HCT116 (cell line): ENCODE measurements at regions not wholly inside any gene's neighbourhood (a gene's known extent, or its start where the extent isn't known, plus 50 kb on each side); places are given as distances from the start of the nearest gene placed in this dataset.

Source experiments
- ATAC-seq: fragments of 200-7000 bp; cut with Tn5 transposase; 2 replicates; pipeline ENCODE4 v1.9.1; 2020; ENCODE audit warnings: mild to moderate bottlenecking, moderate library complexity
- BruUV-seq: library from RNA; stranded (reverse); fragments of 400-500 nt; replicated peaks from 2 replicates; lab custom pipeline; 2021; lab: Mats Ljungman, UMichigan
- CTCF ChIA-PET: fragments of 300-600 bp; sonication (Branson Sonifier 250); formaldehyde crosslinking; loops from one replicate; lab custom pipeline; 2021; ENCODE audit warnings: antibody characterized with exemption; lab: Charles Lee
- POLR2A ChIA-PET: fragments of 300-600, 350-600 bp; sonication (Branson Sonifier 250); formaldehyde crosslinking; loops from one replicate; lab custom pipeline; 2021; ENCODE audit warnings: antibody characterized with exemption; lab: Charles Lee
- RAD21 ChIA-PET, 2 experiments: fragments of 300-600 bp; sonication (Branson Sonifier 250); formaldehyde crosslinking; loops; one replicate each; lab custom pipeline; 2023; ENCODE audit warnings: low total read pairs in 2 of 2; ENCODE audit not compliant: uncharacterized antibody in 2 of 2, unreplicated experiment in 2 of 2, low non-redundant PET in 1 of 2; lab: Charles Lee
- DNase-seq: peaks from one replicate; pipeline ENCODE4 v3.0.0-alpha.2; 2010; ENCODE audit warnings: low read depth, low spot score
- H2AFZ ChIP-seq: fragments of 200-600 bp; shearing (Covaris generic), sonication (generic); 2 replicates; pipeline ENCODE4 v1.6.1; 2017; ENCODE audit warnings: low read depth, mixed run types, mixed read lengths, antibody characterized with exemption, low read length; ENCODE audit not compliant: poor library complexity, severe bottlenecking
- H3K27ac ChIP-seq: 2 replicates; pipeline ENCODE4 v1.5.1; 2012; ENCODE audit warnings: low read depth, low read length
- H3K27me3 ChIP-seq: fragments of 200-600 bp; sonication (generic); 2 replicates; pipeline ENCODE4 v1.6.1; 2016; ENCODE audit warnings: mixed run types, low read length, mixed read lengths; ENCODE audit not compliant: insufficient read depth
- H3K36me3 ChIP-seq, 2 experiments: fragments of 200-500 bp in 1 of 2; fragments of 200-600 bp in 1 of 2; sonication (Bioruptor generic) in 1 of 2; sonication (generic) in 1 of 2; 2 replicates each; pipeline versions ENCODE4 v1.5.1 to v1.6.1; 2014 to 2016; ENCODE audit warnings: low read length in 2 of 2, inconsistent platforms in 1 of 2, mixed read lengths in 1 of 2, mixed run types in 1 of 2; ENCODE audit not compliant: insufficient read depth in 2 of 2, control insufficient read depth in 1 of 2
- H3K4me1 ChIP-seq, 2 experiments: fragments of 200-600 bp in 1 of 2; sonication (generic) in 1 of 2; 2 replicates each; pipeline versions ENCODE4 v1.5.1 to v1.6.1; 2012 to 2017; ENCODE audit warnings: low read length in 2 of 2, inconsistent platforms in 1 of 2, mild to moderate bottlenecking in 1 of 2, mixed read lengths in 1 of 2, mixed run types in 1 of 2, moderate library complexity in 1 of 2; ENCODE audit not compliant: insufficient read depth in 2 of 2, control insufficient read depth in 1 of 2
- H3K4me2 ChIP-seq: fragments of 200-600 bp; sonication (generic); 2 replicates; pipeline ENCODE4 v1.6.1; 2017; ENCODE audit warnings: mixed run types, low read length, mixed read lengths
- H3K4me3 ChIP-seq, 2 experiments: fragments of 200-600 bp in 1 of 2; sonication (generic) in 1 of 2; replicated peaks in 1 of 2; 2 replicates each; pipeline ENCODE4 v1.5.1; 2011 to 2016; ENCODE audit warnings: low read length in 2 of 2, control low read depth in 1 of 2, low read depth in 1 of 2, mild to moderate bottlenecking in 1 of 2, mixed read lengths in 1 of 2, mixed run types in 1 of 2
- H3K79me2 ChIP-seq: fragments of 200-600 bp; sonication (generic); 2 replicates; pipeline ENCODE4 v1.6.1; 2017; ENCODE audit warnings: mild to moderate bottlenecking, mixed run types, low read length, moderate library complexity, mixed read lengths; ENCODE audit not compliant: insufficient read depth
- H3K9ac ChIP-seq: fragments of 200-600 bp; sonication (generic); 2 replicates; pipeline ENCODE4 v1.6.1; 2016; ENCODE audit warnings: low read length, mixed read lengths
- H3K9me2 ChIP-seq: fragments of 200-600 bp; sonication (generic), shearing (Covaris generic); 2 replicates; pipeline ENCODE4 v1.6.1; 2017; ENCODE audit warnings: mixed run types, mild to moderate bottlenecking, moderate library complexity; ENCODE audit not compliant: insufficient read depth
- H3K9me3 ChIP-seq, 2 experiments: fragments of 200-500 bp in 1 of 2; fragments of 200-600 bp in 1 of 2; sonication (Bioruptor generic) in 1 of 2; sonication (generic) in 1 of 2; 2 replicates each; pipeline ENCODE4 v1.6.1; 2014 to 2017; ENCODE audit warnings: low read length in 2 of 2, mixed read lengths in 2 of 2, inconsistent platforms in 1 of 2, low read depth in 1 of 2, mild to moderate bottlenecking in 1 of 2, mixed run types in 1 of 2, moderate library complexity in 1 of 2; ENCODE audit not compliant: control insufficient read depth in 1 of 2, insufficient read depth in 1 of 2
- H4K20me1 ChIP-seq: fragments of 200-600 bp; sonication (generic), shearing (Covaris generic); 2 replicates; pipeline ENCODE4 v1.6.1; 2017; ENCODE audit warnings: mixed run types, mild to moderate bottlenecking, moderate library complexity; ENCODE audit not compliant: insufficient read depth
- CBX3 ChIP-seq: IDR thresholded peaks from 2 replicates; pipeline ENCODE4 v1.6.1; 2012; ENCODE audit warnings: low read depth
- CEBPB ChIP-seq: IDR thresholded peaks from 2 replicates; pipeline ENCODE4 v1.6.1; 2012; ENCODE audit warnings: low read depth
- FOSL1 ChIP-seq: IDR thresholded peaks from 2 replicates; pipeline ENCODE4 v1.6.1; 2012; ENCODE audit warnings: low read depth
- MAX ChIP-seq: IDR thresholded peaks from 2 replicates; pipeline ENCODE4 v1.6.1; 2012
- REST ChIP-seq: IDR thresholded peaks from 2 replicates; pipeline ENCODE4 v1.6.1; 2012; ENCODE audit warnings: low read depth
- SP1 ChIP-seq: IDR thresholded peaks from 2 replicates; pipeline ENCODE4 v1.6.1; 2012; ENCODE audit warnings: low read depth
- YY1 ChIP-seq: IDR thresholded peaks from 2 replicates; pipeline ENCODE4 v1.6.1; 2011; ENCODE audit warnings: low read length, low read depth, moderate library complexity, mild to moderate bottlenecking; ENCODE audit not compliant: insufficient replicate concordance; ENCODE audit errors: extremely low read depth
- ZBTB33 ChIP-seq: IDR thresholded peaks from 2 replicates; pipeline ENCODE4 v1.6.1; 2011; ENCODE audit warnings: mild to moderate bottlenecking, low read length, moderate library complexity; ENCODE audit not compliant: insufficient replicate concordance; ENCODE audit errors: extremely low read depth
- ZFX ChIP-seq: fragments of 450-650 bp; IDR thresholded peaks from 2 replicates; pipeline ENCODE4 v1.6.1; 2017
- intact Hi-C: fragments of 100-400 bp; cut with micrococcal nuclease; formaldehyde crosslinking; loops from 2 replicates; pipeline ENCODE4 v1.10.0; 2022

- no peaks in the 10 kb centered on the region for H3K9me2 ChIP-seq
- no peak overlapping the region for H3K27ac ChIP-seq
- intact Hi-C loops: no loop called here
- ATAC-seq: no peak
- H3K4me2 ChIP-seq: no peak overlapping the region
- no peaks in the 10 kb centered on the region for H3K36me3 ChIP-seq
- H4K20me1 ChIP-seq: no peaks in the 10 kb centered on the region
- TF ChIP-seq ZFX: no peak
- no peak for TF ChIP-seq FOSL1
- TF ChIP-seq ZBTB33: no peak
- TF ChIP-seq MAX: no peak
- no peak for TF ChIP-seq REST
- no peak for TF ChIP-seq YY1
- TF ChIP-seq CEBPB: no peak
- TF ChIP-seq SP1: no peak
- no peak for TF ChIP-seq CBX3
- no peaks in the 10 kb centered on the region for H3K79me2 ChIP-seq
- ChIA-PET CTCF (no interaction called here), POLR2A (no interaction called here), RAD21 (no interaction called here)
- no peaks in the 10 kb centered on the region for H3K4me1 ChIP-seq
- H3K9me3 ChIP-seq: no peaks in the 10 kb centered on the region
- no TSS peak for BruUV-seq
- H2AFZ ChIP-seq: no peak overlapping the region
- DNase-seq: no peak
- H3K27me3 ChIP-seq: no peaks in the 10 kb centered on the region
- no peak overlapping the region for H3K4me3 ChIP-seq
- no peak overlapping the region for H3K9ac ChIP-seq
These were observed 185.9 kb upstream of the ZBTB20 start for GRCh38 chr3:115332998-115333397.
